Fibroblast of lung (primary cell): ENCODE measurements at regions not wholly inside any gene's neighbourhood (a gene's known extent, or its start where the extent isn't known, plus 50 kb on each side); places are given as distances from the start of the nearest gene placed in this dataset.

Experiments
- DNase-seq, 2 donors: peaks; one replicate each; pipeline versions ENCODE4 v3.0.0 to v3.0.0-alpha.2; 2010; ENCODE audit warnings: low read depth in 2 of 2
- H2AFZ ChIP-seq: 2 replicates; pipeline ENCODE4 v1.5.1; 2012; ENCODE audit warnings: low read length, control low read depth, inconsistent platforms
- H3K27ac ChIP-seq: 2 replicates; pipeline ENCODE4 v1.5.1; 2011; ENCODE audit warnings: low read length, control low read depth; ENCODE audit not compliant: insufficient read depth
- H3K27me3 ChIP-seq: 2 replicates; pipeline ENCODE4 v1.5.1; 2011; ENCODE audit warnings: mild to moderate bottlenecking, low read length; ENCODE audit not compliant: control insufficient read depth, insufficient read depth
- H3K36me3 ChIP-seq: 2 replicates; pipeline ENCODE4 v1.5.1; 2011; ENCODE audit warnings: low read length; ENCODE audit not compliant: control insufficient read depth, insufficient read depth
- H3K4me1 ChIP-seq: 2 replicates; pipeline ENCODE4 v1.5.1; 2011; ENCODE audit warnings: low read length; ENCODE audit not compliant: control insufficient read depth, insufficient read depth; ENCODE audit errors: extremely low read depth
- H3K4me2 ChIP-seq: 2 replicates; pipeline ENCODE4 v1.5.1; 2011; ENCODE audit warnings: low read length, control low read depth; ENCODE audit not compliant: insufficient read depth; ENCODE audit errors: extremely low read depth
- H3K4me3 ChIP-seq, 4 experiments: fragments of 200-600 bp in 1 of 4; sonication (generic) in 1 of 4; replicated peaks in 1 of 4; 2 replicates each; pipeline ENCODE4 v1.5.1; 2011 to 2016; ENCODE audit warnings: low read length in 4 of 4, low read depth in 3 of 4, mild to moderate bottlenecking in 3 of 4, control low read depth in 2 of 4, inconsistent platforms in 1 of 4, mixed read lengths in 1 of 4; ENCODE audit not compliant: insufficient read depth in 1 of 4; ENCODE audit errors: control extremely low read depth in 1 of 4
- H3K79me2 ChIP-seq: 2 replicates; pipeline ENCODE4 v1.5.1; 2012; ENCODE audit warnings: mild to moderate bottlenecking, low read length, inconsistent platforms; ENCODE audit not compliant: control insufficient read depth, insufficient read depth
- H3K9ac ChIP-seq: 2 replicates; pipeline ENCODE4 v1.5.1; 2011; ENCODE audit warnings: mild to moderate bottlenecking, low read length, control low read depth; ENCODE audit not compliant: insufficient read depth
- H3K9me3 ChIP-seq: 2 replicates; pipeline ENCODE4 v1.5.1; 2012; ENCODE audit warnings: low read depth, low read length; ENCODE audit not compliant: control insufficient read depth, insufficient read depth
- H4K20me1 ChIP-seq: 2 replicates; pipeline ENCODE4 v1.5.1; 2011; ENCODE audit warnings: low read length; ENCODE audit not compliant: control insufficient read depth, insufficient read depth; ENCODE audit errors: extremely low read depth
- EZH2 ChIP-seq: IDR thresholded peaks from 2 replicates; pipeline ENCODE4 v1.5.1; 2012; ENCODE audit warnings: low read length, control low read depth, mild to moderate bottlenecking; ENCODE audit errors: missing control alignments
- TF ChIP-seq, protein P1 (sequence below), 2 donors: IDR thresholded peaks in 1 of 2; conservative IDR thresholded peaks in 1 of 2; 1 replicate in 1 of 2; 2 replicates in 1 of 2; pipeline ENCODE4 v1.5.1; 2011 to 2012; ENCODE audit warnings: low read length in 2 of 2, control low read depth in 1 of 2, inconsistent platforms in 1 of 2, low read depth in 1 of 2, mild to moderate bottlenecking in 1 of 2

- Histone ChIP-seq H3K4me1 (no peaks in the 10 kb centered on the region), H4K20me1 (no peaks in the 10 kb centered on the region), H3K27me3 (no peaks in the 10 kb centered on the region), H3K79me2 (no peaks in the 10 kb centered on the region), H2AFZ (no peak overlapping the region), H3K27ac (no peak overlapping the region), H3K9me3 (no peaks in the 10 kb centered on the region), H3K4me3 (no peak overlapping the region), H3K4me2 (no peak overlapping the region), H3K9ac (no peak overlapping the region), H3K36me3 (no peaks in the 10 kb centered on the region)
- no peak for DNase-seq
- TF ChIP-seq, protein P1, sequence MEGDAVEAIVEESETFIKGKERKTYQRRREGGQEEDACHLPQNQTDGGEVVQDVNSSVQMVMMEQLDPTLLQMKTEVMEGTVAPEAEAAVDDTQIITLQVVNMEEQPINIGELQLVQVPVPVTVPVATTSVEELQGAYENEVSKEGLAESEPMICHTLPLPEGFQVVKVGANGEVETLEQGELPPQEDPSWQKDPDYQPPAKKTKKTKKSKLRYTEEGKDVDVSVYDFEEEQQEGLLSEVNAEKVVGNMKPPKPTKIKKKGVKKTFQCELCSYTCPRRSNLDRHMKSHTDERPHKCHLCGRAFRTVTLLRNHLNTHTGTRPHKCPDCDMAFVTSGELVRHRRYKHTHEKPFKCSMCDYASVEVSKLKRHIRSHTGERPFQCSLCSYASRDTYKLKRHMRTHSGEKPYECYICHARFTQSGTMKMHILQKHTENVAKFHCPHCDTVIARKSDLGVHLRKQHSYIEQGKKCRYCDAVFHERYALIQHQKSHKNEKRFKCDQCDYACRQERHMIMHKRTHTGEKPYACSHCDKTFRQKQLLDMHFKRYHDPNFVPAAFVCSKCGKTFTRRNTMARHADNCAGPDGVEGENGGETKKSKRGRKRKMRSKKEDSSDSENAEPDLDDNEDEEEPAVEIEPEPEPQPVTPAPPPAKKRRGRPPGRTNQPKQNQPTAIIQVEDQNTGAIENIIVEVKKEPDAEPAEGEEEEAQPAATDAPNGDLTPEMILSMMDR (conservative IDR thresholded peaks at IDR 0.05 in 1 of 2, IDR thresholded peaks at IDR 0.05 in 1 of 2; ENCODE audit: low read depth in 1 of 2, low read length in 2 of 2) = no peak
- TF ChIP-seq EZH2 = no peak
Observed at GRCh38 chr12:71063087-71063486, 94.7 kb downstream of the TSPAN8 start.

DNA sequence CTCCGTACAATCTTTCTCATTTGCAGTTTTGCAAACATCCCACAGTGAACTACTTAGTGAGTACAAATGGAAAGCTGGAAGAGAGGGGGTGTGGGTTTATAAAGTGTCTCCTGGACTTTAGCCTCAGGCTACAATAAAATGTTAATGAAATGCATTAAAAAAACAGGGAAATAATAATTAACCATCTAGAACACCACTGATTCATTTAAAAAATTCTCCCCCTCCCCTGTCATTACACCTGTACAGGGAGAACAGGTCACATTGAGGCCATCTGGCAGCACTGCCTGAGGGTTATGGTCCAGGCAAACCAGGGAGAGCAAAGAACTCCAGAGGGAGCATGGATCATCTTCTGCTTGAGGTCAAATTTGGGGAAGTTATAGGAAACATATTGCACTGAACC, 96.3 kb downstream of the TSPAN8 start:
- Histone ChIP-seq H3K36me3 (no peaks in the 10 kb centered on the region), H3K9me3 (no peaks in the 10 kb centered on the region), H3K27me3 (no peaks in the 10 kb centered on the region), H3K4me3 (no peak overlapping the region), H3K9ac (no peak overlapping the region), H3K79me2 (no peaks in the 10 kb centered on the region), H3K4me1 (no peaks in the 10 kb centered on the region), H3K4me2 (no peak overlapping the region), H4K20me1 (no peaks in the 10 kb centered on the region), H3K27ac (no peak overlapping the region), H2AFZ (no peak overlapping the region)
- TF ChIP-seq, protein P1 (conservative IDR thresholded peaks at IDR 0.05 in 1 of 2, IDR thresholded peaks at IDR 0.05 in 1 of 2; ENCODE audit: low read depth in 1 of 2, low read length in 2 of 2) = no peak
- TF ChIP-seq EZH2 = no peak
- DNase-seq = no peak

DNA sequence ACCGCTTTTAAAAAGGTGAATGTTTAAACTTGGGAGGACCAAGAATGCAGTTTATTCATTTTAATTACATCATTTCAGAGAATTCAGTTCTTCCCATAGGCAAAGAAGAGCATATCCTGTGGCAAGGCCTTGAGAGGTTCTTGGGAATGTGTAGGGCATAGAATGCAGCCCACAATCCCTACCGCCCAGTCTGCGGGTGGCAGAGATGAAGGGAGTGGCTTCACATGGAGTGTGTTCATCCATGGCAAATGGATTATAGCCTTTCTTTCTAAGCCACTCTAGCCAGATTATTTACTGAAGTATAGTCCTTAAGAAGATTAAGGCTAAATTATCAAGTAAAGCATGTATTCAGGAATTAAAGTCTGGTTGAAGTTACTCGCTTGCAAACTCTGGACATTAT, 97.4 kb downstream of the TSPAN8 start:
- no peak for DNase-seq
- Histone ChIP-seq H3K4me3 (no peak overlapping the region), H3K27me3 (no peaks in the 10 kb centered on the region), H4K20me1 (no peaks in the 10 kb centered on the region), H3K27ac (no peak overlapping the region), H3K9me3 (no peaks in the 10 kb centered on the region), H3K9ac (no peak overlapping the region), H3K79me2 (no peaks in the 10 kb centered on the region), H3K36me3 (no peaks in the 10 kb centered on the region), H3K4me1 (no peaks in the 10 kb centered on the region), H3K4me2 (no peak overlapping the region), H2AFZ (no peak overlapping the region)
- TF ChIP-seq EZH2 = no peak
- TF ChIP-seq, protein P1 (conservative IDR thresholded peaks at IDR 0.05 in 1 of 2, IDR thresholded peaks at IDR 0.05 in 1 of 2; ENCODE audit: low read depth in 1 of 2, low read length in 2 of 2) = no peak
